ENCODE measurements at regions not wholly inside any gene's neighbourhood (a gene's known extent, or its start where the extent isn't known, plus 50 kb on each side); places are given as distances from the start of the nearest gene placed in this dataset.

DNA sequence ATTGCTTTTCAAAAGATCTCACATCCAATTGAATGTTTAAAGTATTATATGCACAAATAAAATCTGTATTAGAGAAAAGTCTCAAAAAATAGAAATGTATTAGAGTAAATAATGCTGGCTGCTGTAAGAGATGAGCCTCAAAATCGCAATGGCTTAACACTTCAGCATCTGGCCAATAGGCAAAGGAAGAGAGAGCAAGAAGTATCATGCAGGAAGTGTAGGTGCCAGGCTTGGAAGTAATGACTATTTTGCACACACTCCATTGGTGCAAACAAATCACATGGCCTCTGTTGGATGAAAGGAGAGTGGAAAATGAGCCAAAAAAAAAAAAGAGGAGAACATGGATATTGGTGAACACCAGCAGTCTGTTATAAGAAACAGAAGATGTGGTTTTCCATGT lies 193.0 kb upstream of the E2F8 start:
- TF ChIP-seq, protein P1, sequence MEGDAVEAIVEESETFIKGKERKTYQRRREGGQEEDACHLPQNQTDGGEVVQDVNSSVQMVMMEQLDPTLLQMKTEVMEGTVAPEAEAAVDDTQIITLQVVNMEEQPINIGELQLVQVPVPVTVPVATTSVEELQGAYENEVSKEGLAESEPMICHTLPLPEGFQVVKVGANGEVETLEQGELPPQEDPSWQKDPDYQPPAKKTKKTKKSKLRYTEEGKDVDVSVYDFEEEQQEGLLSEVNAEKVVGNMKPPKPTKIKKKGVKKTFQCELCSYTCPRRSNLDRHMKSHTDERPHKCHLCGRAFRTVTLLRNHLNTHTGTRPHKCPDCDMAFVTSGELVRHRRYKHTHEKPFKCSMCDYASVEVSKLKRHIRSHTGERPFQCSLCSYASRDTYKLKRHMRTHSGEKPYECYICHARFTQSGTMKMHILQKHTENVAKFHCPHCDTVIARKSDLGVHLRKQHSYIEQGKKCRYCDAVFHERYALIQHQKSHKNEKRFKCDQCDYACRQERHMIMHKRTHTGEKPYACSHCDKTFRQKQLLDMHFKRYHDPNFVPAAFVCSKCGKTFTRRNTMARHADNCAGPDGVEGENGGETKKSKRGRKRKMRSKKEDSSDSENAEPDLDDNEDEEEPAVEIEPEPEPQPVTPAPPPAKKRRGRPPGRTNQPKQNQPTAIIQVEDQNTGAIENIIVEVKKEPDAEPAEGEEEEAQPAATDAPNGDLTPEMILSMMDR (conservative IDR thresholded peaks at IDR 0.05; ENCODE audit: low read depth, low read length), result no peak
- TF ChIP-seq EZH2 (IDR thresholded peaks at IDR 0.05; ENCODE audit: borderline replicate concordance, low read depth, low read length, poor library complexity, severe bottlenecking), result no peak

All from A673 (cell line).